LNCAP (cell line): ENCODE measurements at regions not wholly inside any gene's neighbourhood (a gene's known extent, or its start where the extent isn't known, plus 50 kb on each side); places are given as distances from the start of the nearest gene placed in this dataset.

Experiments
- TF ChIP-seq, protein P1 (sequence below): fragments of 450-650 bp; IDR thresholded peaks from 2 replicates; pipeline ENCODE4 v1.5.1; 2017; ENCODE audit warnings: mild to moderate bottlenecking

DNA sequence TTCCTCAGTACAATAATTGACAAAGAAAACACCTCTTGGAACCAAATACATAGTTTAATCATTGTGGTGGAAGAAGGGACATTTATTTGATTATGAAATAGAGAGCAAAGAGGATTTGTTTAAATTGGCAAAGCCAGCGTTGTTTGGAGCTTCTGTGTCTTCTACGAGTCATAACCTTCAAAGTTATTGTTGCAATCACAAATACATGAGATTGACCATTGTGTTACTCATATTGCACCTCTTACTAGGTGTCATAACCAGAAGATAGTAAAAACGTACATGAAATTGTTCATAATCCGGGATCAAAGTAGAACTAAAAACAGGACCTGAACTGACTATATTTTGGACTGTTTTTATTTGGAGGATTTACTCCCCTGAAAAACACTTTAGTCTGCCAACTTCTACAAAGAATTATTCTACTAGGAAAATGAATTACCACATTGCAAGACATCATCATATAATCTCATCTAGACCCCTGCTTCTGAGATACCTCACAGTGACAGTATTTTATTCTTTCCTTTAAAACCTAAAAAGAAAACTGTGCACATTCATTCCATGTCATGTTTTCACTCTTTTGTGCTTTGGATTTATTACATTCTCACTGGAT lies 151.7 kb upstream of the KLF7 start:
- TF ChIP-seq, protein P1, sequence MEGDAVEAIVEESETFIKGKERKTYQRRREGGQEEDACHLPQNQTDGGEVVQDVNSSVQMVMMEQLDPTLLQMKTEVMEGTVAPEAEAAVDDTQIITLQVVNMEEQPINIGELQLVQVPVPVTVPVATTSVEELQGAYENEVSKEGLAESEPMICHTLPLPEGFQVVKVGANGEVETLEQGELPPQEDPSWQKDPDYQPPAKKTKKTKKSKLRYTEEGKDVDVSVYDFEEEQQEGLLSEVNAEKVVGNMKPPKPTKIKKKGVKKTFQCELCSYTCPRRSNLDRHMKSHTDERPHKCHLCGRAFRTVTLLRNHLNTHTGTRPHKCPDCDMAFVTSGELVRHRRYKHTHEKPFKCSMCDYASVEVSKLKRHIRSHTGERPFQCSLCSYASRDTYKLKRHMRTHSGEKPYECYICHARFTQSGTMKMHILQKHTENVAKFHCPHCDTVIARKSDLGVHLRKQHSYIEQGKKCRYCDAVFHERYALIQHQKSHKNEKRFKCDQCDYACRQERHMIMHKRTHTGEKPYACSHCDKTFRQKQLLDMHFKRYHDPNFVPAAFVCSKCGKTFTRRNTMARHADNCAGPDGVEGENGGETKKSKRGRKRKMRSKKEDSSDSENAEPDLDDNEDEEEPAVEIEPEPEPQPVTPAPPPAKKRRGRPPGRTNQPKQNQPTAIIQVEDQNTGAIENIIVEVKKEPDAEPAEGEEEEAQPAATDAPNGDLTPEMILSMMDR = no peak

DNA sequence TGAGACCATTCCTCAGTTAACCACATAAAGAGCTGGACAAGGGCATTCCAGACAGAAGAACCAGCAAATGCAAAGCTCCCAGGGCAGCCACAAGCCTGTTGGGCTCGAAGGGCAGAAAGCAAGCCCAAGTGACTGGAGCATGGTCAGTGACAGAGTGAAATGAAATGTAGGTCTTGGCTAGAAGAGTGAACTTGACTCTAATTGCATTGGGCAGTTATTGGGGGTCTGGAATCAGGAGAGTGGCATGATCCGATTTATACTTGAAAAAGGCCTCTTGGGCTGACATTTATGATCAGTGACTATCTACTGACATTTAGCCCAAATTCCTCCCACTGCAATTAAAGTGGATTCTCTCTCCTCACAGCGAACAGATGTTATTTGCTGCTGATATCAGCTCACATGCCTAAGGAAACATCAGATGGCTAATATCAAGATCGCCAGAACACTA lies 152.5 kb upstream of the KLF7 start:
- TF ChIP-seq, protein P1 = no peak

DNA sequence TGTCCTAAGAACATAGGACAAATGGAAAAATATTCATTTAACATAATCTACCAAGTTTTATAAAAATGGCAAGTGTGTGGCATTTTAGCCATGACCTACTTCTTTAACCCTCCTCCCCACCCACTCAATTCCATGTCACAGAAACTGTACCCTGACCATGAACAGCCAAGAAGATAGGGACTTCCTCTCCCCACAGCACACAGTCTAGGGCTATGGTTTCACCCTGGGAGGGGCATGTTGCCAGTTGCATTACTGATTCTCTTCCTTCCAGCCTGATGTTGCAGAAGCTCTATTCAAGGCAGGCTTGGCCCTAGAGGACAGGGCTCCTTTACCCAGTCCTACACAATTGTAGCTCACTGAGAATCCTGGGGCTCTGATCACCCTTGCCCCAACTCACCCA lies 153.6 kb upstream of the KLF7 start:
- TF ChIP-seq, protein P1 = no peak

DNA sequence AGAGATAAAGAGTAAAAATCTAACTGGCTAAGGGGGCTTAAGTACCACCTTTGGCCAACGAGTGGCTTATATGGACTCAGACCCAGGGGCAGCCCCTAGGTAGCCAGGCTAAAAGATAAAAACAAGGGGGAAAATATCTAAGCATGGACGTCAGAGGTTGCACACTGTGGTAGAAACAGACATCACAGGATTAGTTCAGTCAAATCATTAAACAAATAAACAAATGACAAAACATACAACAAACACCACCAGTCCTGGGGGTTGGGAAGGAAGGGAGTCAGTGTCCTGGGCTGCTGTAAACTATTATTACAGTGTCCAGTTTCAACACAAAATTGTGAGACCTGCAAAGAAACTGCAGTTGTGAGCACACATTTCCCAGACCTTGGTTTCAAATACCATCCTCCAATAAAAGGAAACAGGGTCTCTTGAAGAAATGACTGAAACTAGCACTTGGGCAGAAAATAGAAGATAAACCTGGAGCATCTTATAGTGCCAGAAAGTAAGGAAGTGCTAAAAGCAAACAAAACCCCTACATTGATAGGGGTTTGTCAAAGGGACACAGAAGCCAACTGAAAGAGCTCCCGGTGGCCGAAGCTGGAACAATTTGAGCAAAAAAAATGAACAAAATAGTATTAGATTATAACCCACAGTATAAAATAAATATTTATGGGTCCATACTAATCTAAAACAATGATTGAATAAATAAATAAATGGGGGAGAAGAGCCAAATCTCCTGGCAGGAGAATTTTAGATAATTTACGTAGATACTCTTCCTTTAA lies 154.8 kb upstream of the KLF7 start:
- TF ChIP-seq, protein P1 = no peak

DNA sequence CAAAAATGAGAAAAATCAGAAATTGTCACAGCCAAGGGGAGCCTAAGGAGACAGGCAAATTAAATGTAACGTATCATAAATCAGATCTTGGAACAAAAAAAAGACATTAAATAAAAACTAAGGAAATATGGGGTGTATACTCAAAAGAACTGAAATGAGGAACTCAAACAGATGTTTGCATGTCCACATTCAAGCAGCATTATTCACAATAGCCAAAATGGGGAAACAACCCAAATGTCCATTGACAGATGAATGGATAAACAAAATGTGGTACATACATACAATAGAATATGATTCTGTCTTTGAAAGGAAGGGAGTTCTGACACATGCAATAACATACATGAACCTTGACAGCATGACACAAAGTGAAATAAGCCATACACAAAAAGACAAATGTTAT lies 155.8 kb upstream of the KLF7 start:
- TF ChIP-seq, protein P1 = no peak

DNA sequence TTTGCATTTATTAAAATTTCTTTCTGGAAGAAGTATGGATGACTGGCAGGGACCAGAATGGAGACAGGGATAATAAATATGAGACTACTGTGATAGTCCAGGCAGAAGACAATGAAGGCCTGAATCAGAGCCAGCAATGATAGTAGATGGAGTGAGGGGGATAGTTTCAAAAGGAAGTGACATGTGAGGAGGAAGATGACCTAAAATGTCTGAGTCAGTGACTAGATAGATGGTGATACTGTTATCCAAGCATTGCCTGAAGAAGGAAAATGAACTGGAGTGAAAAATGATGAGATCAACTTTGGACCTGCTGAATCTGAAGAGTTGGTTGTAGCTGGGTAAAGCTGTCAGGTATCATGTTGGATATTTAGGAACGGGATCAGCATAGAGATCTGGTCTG lies 158.3 kb upstream of the KLF7 start:
- TF ChIP-seq, protein P1 = no peak

DNA sequence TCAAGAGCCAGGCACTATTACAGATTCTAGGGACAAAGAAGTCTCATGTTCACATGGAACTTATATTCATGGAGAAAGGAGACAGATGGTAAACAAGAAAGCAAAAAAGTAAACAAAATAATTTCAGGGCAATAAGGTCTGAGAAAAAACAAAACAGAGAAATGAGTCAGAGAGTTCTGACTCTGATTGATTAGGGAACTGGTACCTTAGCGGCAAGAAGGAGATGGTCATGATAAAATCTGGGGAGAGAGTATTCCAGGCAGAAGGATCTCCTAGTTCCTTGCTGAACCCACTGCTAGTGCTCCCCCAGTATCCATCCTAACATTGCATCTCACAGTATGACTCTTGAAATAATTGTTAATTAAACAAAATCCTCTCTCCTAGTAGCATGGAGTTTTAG lies 161.8 kb upstream of the KLF7 start:
- TF ChIP-seq, protein P1 = no peak
